Dedifferentiated amniotic fluid mesenchymal stem cell (primary cell): ENCODE measurements at regions not wholly inside any gene's neighbourhood (a gene's known extent, or its start where the extent isn't known, plus 50 kb on each side); places are given as distances from the start of the nearest gene placed in this dataset.

ENCODE experiments used
- DNase-seq: peaks from one replicate; pipeline ENCODE4 v3.0.0-alpha.2; 2016; ENCODE audit errors: extremely low spot score

DNA sequence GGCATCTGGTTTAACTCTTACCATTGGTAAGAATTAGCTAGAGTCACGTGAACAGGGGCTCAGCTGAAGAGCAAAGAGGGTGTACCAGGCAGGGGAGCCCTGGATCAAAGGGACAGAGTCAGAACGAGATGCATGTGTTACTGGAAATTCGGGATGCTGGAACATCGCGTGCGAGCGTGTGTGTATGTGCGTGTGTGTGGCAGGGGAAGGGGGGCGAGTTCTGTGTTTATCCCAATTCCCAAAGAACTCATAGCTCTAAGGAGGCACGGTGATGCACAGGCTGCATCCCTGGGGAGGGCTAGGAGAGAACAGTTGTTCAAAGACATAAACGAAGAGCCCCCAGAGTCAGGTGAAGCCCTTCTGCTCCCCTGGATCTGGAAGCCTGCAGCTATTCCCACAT is 353.3 kb downstream of the GADD45G start:
- no peak for DNase-seq

- DNase-seq, result no peak
Measured at GRCh38 chr9:89961616-89962341, 357.0 kb downstream of the GADD45G start.

GRCh38 chr9:89963280-89963679 is 358.5 kb downstream of the GADD45G start:
- DNase-seq, result no peak

DNA sequence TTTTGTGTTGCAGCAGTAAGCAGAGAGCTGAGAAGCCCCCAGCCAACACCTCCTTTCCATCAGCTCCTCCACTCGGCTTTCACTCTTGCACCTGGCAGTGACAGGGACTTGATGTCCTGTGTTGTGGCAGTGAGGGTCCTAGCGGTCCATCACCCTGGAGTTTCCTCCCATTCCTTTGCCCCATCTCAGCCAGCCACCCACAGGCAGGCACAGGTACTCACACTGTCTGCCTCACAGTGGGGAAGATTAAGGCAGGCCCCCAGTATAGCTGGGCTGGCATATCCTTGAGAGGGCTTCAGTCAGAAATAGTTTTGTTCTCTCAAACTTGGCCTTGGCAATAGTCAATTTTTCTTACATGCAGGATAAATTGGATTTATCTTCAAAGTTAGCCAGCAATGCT is 362.7 kb downstream of the GADD45G start:
- no peak for DNase-seq

GRCh38 chr9:89969156-89969675 is 364.4 kb downstream of the GADD45G start:
- DNase-seq, result no peak

DNA sequence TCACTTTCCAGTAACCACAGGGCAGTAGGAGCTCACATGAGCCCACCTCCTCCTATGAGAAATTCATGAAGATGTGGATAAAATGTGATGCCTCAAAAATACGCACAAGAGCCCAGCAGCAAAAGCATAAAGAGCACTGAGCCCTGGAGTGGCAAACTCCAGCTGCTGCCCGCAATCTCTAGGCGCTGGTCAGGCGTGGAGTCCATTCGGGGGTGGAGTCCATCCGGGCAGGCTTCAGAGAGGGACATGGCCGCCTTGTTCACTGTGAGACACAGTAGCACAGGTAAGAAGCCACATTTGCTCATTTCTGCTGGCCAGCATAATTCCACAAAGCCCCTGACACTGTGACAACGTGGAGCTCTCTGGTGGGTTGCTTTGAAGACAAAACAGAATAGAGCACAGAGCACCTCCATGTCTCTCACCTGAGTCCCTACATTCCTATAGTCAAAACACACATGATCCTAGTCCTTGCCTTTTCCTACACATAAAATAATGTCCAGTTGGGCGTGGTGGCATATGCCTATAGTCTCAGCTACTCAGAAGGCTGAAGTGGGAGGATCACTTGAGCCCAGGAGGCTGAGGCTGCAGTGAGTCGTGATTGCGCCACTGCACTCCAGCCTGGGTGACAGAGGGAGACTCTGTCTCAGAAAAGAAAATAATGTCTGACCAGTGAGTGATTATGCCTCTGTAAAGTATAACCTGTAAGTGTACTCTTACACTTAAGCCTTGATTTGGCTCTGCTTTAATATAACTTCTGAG is 365.2 kb downstream of the GADD45G start:
- DNase-seq, result no peak

- DNase-seq, result no peak
Measured at GRCh38 chr9:89970701-89971100, 365.9 kb downstream of the GADD45G start.

GRCh38 chr9:89972535-89972934 is 367.7 kb downstream of the GADD45G start:
- DNase-seq, result no peak

- no peak for DNase-seq
Measured at GRCh38 chr9:89974582-89974981, 369.8 kb downstream of the GADD45G start.

DNA sequence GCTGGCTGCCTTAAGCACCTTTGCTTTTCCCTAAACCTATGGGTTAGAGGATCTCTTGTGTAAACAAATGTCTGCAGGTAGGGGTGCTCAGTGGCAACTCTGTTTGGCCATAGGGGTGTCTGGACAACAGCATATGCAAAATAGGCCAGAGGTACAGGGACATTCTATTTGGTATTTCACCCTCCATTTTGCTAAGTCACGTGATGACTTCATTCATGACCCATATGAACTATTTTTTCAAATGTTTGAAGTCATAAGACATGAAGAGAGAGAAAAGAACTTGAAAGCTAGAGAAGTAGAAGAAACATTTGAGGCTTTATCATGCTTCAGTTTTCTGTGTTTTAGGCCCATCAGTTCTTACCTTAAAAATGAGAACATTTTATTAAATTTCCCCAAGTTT is 370.2 kb downstream of the GADD45G start:
- no peak for DNase-seq

DNA sequence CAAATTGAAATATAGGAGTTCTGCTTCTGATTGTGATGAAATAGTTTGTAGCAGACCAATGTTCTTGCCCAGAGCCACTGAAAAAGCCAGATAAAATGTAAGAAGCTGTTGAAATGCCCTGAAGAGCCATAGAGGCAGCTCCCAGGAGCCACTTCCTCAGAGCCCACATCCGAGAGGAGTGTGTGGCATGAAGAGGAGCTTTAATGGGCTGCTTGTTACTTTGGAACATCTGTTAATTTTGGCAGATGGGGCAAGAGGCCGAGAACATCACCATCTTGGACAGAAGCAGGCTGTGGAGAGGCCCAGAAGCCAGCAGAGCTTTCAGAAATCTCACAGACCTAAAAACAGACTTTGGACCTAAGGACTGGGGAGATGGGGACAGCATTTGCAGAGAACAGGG is 370.8 kb downstream of the GADD45G start:
- DNase-seq, result no peak

- DNase-seq, result no peak
Measured at GRCh38 chr9:89978185-89978584, 373.4 kb downstream of the GADD45G start.

GRCh38 chr9:89980600-89980999 is 375.8 kb downstream of the GADD45G start:
- DNase-seq, result no peak

DNA sequence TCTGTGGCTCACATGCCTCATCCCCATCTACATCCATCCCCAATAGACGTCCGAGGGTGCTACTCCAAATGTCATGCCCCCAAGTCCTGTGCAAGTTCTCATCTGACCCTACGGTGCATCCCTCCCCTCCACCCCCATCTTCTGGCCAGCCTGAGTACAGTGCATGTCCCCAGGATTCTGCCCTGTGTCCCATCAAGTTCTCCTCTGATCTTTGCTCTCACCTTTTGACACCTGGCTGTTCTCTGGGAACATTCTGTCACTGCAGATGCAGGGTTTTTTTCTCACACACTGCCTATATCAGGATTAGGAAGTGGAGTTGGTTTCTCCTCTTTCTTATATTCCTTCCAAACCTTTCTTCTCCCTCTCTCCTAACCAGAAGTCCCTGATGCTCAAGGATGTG is 377.2 kb downstream of the GADD45G start:
- DNase-seq, result no peak

DNA sequence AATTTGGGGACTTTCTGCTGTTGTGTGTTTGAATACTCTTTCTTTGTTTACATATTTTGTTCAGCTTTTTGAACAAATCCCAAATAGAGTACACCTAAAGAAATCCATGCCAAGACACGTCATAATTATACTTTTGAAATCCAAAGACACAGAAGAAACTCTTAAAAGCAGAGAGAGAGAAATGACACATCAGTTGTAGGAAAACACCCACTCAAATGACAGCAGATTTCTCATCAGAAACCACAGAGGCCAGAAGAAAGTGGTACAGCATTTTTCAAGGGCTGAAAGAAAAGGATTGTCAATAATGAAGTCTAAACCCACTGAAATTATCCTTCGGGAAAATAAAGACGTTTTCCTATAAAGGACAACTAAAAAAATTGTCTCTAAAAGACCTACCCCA is 378.6 kb downstream of the GADD45G start:
- no peak for DNase-seq

DNA sequence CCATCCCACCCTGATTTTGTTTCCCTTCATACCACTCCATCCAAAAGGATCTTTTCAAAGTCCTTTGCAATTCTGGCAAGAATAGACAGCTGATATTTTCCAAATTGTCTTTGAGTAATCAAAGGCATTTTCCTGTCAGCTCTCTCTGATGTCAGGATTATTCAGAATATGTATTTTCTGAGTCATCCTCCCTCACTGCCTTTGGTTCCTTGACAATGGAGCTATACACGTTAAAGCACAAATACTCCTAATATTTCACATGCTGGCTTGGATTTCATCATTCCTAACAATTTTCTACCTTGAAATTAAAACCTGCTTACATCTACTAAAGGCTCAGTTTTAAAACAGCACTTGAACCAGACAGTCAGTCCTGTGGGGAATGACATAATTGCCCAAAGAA is 379.4 kb downstream of the GADD45G start:
- no peak for DNase-seq

DNA sequence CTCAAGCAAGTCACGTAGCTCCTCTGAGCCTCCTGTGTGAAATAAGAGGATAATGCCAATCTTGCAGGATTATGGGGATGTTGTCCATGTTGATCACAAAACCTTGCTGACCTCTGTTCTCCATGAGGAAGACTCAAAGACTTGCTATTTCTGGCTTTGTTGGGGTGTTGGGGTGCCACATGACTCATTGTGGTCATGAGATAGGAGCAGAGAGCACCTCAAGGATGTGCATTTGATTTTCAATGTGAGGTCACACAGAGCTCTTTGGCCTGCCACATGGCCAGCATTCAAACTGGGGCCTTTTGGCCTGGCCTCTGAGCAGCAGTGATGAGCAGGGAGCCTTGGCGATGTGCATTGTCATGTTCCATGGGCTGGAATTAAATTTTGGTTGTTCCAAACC is 380.3 kb downstream of the GADD45G start:
- DNase-seq, result no peak

DNA sequence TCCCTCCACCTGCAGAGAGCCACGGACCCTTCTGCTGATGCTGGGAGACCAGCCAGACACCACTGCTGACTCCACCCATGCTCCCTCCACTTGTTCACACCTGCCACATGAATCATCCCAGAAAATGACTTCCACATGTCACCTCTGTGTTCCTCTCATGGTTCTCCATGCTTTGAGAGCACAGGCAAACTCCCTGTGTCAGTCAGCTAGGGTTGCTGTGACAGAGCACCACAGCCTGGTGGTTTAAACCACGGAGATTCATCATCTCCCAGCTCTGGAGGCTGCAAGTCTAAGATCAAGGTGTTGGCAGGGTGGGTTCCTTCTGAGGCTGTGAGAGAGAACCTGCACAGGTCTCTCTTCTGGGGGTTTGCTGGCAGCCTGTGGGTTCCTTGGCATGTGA is 381.4 kb downstream of the GADD45G start:
- DNase-seq, result no peak

- no peak for DNase-seq
Measured at GRCh38 chr9:89988458-89988857, 383.6 kb downstream of the GADD45G start.

DNA sequence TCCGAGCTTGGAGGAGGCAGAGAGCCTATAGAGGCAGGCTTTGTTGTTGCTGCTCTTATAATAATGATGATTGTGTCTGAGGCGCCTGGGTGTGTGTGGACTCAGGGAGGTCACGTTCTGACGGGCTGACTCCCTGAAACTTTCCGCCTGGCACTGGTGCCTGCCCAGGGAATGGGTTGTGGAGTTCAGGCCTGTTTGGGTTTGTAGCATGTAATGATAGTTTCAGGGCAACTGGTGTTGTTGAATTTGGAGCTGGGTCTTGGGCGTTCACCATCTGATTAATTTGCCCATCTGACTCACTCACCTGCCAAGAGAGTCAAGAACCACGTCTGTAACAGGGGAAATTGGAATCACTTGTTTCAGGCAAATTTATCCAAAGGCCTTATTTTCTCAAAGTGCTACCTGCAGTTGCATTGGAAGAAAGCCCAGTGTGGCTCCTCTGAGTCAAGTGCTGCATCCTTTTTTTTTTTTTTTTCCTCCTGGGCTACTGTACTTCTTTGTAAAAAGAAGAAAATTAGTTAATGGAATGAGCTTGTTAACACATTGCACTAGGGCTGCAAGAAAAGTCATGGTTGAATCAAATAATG is 386.5 kb downstream of the GADD45G start:
- no peak for DNase-seq

GRCh38 chr9:89992326-89993198 is 387.8 kb downstream of the GADD45G start:
- DNase-seq, result no peak
